Stimulated activated CD4-positive, alpha-beta T cell treated with anti-CD3 and anti-CD28 coated beads, Interleukin-1b, Interleukin-23, amount 100 ng/mL, for 4 hours (primary cell): ENCODE measurements at regions not wholly inside any gene's neighbourhood (a gene's known extent, or its start where the extent isn't known, plus 50 kb on each side); places are given as distances from the start of the nearest gene placed in this dataset.

Source experiments
- DNase-seq, 2 donors: peaks; one replicate each; pipeline ENCODE4 v3.0.0-alpha.2; 2020; ENCODE audit warnings: low read depth in 2 of 2

GRCh38 chr6:139932671-139933070, 558.2 kb upstream of the CITED2 start:
- no peak for DNase-seq

- DNase-seq, result no peak
These were observed 557.3 kb upstream of the CITED2 start for GRCh38 chr6:139931747-139932146.

GRCh38 chr6:139927742-139928305, 553.4 kb upstream of the CITED2 start:
- no peak for DNase-seq

- DNase-seq, result no peak
These were observed 552.8 kb upstream of the CITED2 start for GRCh38 chr6:139927236-139927635.

- no peak for DNase-seq
These were observed 552.3 kb upstream of the CITED2 start for GRCh38 chr6:139926711-139927110.

GRCh38 chr6:139925894-139926641, 551.6 kb upstream of the CITED2 start:
- DNase-seq, result no peak

- no peak for DNase-seq
These were observed 549.6 kb upstream of the CITED2 start for GRCh38 chr6:139923964-139924475.

- no peak for DNase-seq
These were observed 547.8 kb upstream of the CITED2 start for GRCh38 chr6:139922236-139922635.

- no peak for DNase-seq
These were observed 546.3 kb upstream of the CITED2 start for GRCh38 chr6:139920776-139921100.

- DNase-seq, result no peak
These were observed 545.8 kb upstream of the CITED2 start for GRCh38 chr6:139920027-139920775.

GRCh38 chr6:139919107-139920026, 544.9 kb upstream of the CITED2 start:
- no peak for DNase-seq

- DNase-seq, result no peak
These were observed 543.6 kb upstream of the CITED2 start for GRCh38 chr6:139917951-139918630.

- no peak for DNase-seq
These were observed 540.5 kb upstream of the CITED2 start for GRCh38 chr6:139914910-139915309.

GRCh38 chr6:139912735-139913400, 538.4 kb upstream of the CITED2 start:
- DNase-seq, result no peak

- DNase-seq, result no peak
These were observed 535.5 kb upstream of the CITED2 start for GRCh38 chr6:139909992-139910391.

- DNase-seq, result no peak
These were observed 531.1 kb upstream of the CITED2 start for GRCh38 chr6:139905404-139906052.

GRCh38 chr6:139904568-139904967, 530.1 kb upstream of the CITED2 start:
- DNase-seq, result no peak

GRCh38 chr6:139904158-139904533, 529.7 kb upstream of the CITED2 start:
- no peak for DNase-seq

- no peak for DNase-seq
These were observed 529.1 kb upstream of the CITED2 start for GRCh38 chr6:139903411-139904157.
